Spleen (tissue), 11 donors: ENCODE measurements at regions not wholly inside any gene's neighbourhood (a gene's known extent, or its start where the extent isn't known, plus 50 kb on each side); places are given as distances from the start of the nearest gene placed in this dataset.

Source experiments
- DNase-seq: peaks from one replicate; pipeline ENCODE4 v3.0.0-alpha.2; 2020
- H3K27ac ChIP-seq, 8 donors: fragments of 200-600 bp; sonication (generic) in 7 of 8; 1 replicate in 4 of 8; 2 replicates in 4 of 8; pipeline versions ENCODE4 v1.5.0 to v1.8.0; 2016 to 2021; ENCODE audit warnings: inconsistent platforms in 4 of 8, mild to moderate bottlenecking in 4 of 8, moderate library complexity in 1 of 8
- H3K27me3 ChIP-seq, 7 donors: fragments of 200-600 bp; sonication (generic) in 6 of 7; replicated peaks in 1 of 7; 1 replicate in 4 of 7; 2 replicates in 3 of 7; pipeline versions ENCODE4 v1.5.0 to v1.8.0; 2016 to 2021; ENCODE audit warnings: inconsistent platforms in 3 of 7, mild to moderate bottlenecking in 1 of 7
- H3K36me3 ChIP-seq, 6 donors: fragments of 200-600 bp; sonication (generic) in 5 of 6; 1 replicate in 4 of 6; 2 replicates in 2 of 6; pipeline versions ENCODE4 v1.5.0 to v1.8.0; 2016 to 2021; ENCODE audit warnings: inconsistent platforms in 2 of 6
- H3K4me1 ChIP-seq, 6 donors: fragments of 200-600 bp; sonication (generic) in 5 of 6; 1 replicate in 3 of 6; 2 replicates in 3 of 6; pipeline versions ENCODE4 v1.5.0 to v1.8.0; 2016 to 2021; ENCODE audit warnings: inconsistent platforms in 3 of 6
- H3K4me3 ChIP-seq, 8 donors: fragments of 200-600 bp; sonication (generic) in 7 of 8; 1 replicate in 4 of 8; 2 replicates in 4 of 8; pipeline versions ENCODE4 v1.5.0 to v1.8.0; 2016 to 2021; ENCODE audit warnings: inconsistent platforms in 4 of 8, mild to moderate bottlenecking in 4 of 8, moderate library complexity in 2 of 8
- H3K9me3 ChIP-seq, 8 donors: fragments of 200-600 bp; sonication (generic) in 7 of 8; 1 replicate in 4 of 8; 2 replicates in 4 of 8; pipeline versions ENCODE4 v1.5.0 to v1.8.0; 2016 to 2021; ENCODE audit warnings: inconsistent platforms in 4 of 8
- CTCF ChIP-seq, 11 experiments: fragments of 200-600 bp in 7 of 11; fragments of 450-650 bp in 4 of 11; sonication (generic) in 4 of 11; IDR thresholded peaks in 8 of 11; conservative IDR thresholded peaks in 3 of 11; 1 replicate in 7 of 11; 2 replicates in 4 of 11; pipeline versions ENCODE4 v1.4.0 to v1.8.0; 2016 to 2021; ENCODE audit warnings: antibody characterized with exemption in 11 of 11, inconsistent platforms in 4 of 11, mild to moderate bottlenecking in 1 of 11
- POLR2A ChIP-seq, 3 donors: fragments of 450-650 bp; IDR thresholded peaks; one replicate each; pipeline ENCODE4 v1.5.1; 2017; ENCODE audit warnings: antibody characterized with exemption in 3 of 3, mild to moderate bottlenecking in 1 of 3
- POLR2AphosphoS5 ChIP-seq, 3 donors: sonication (generic); formaldehyde crosslinking; IDR thresholded peaks; one replicate each; pipeline ENCODE4 v1.5.1; 2017; ENCODE audit warnings: antibody characterized with exemption in 3 of 3
- WGBS, 5 donors: extraction: QIAGEN DNeasy Blood & Tissue Kit in 3 of 5; methylation state at CpG; one replicate each; pipeline versions ENCODE4 v1.1.5 to v1.1.7; 2013 to 2018; 5-methylcytosine and 5-hydroxymethylcytosine counted together
- intact Hi-C: fragments of 100-400 bp; cut with DNase I; formaldehyde crosslinking; loops from one replicate; pipeline ENCODE4 v1.15.0; 2023; ENCODE audit warnings: low total_unique reads
- donor health status: healthy with polysubstance abuse.
- donor health status: DM: no; HTN: no; CAD: no; lungs with moderate emphysema.
- donor health status: DM: no; HTN: no; CAD: no.
- donor health status: Bipolar disorder and iron deficiency.
- donor health status: healthy.
- donor health status: DM: no; HTN: no; CAD: no.
- donor health status: DM: yes; HTN: yes; CAD: no.

DNA sequence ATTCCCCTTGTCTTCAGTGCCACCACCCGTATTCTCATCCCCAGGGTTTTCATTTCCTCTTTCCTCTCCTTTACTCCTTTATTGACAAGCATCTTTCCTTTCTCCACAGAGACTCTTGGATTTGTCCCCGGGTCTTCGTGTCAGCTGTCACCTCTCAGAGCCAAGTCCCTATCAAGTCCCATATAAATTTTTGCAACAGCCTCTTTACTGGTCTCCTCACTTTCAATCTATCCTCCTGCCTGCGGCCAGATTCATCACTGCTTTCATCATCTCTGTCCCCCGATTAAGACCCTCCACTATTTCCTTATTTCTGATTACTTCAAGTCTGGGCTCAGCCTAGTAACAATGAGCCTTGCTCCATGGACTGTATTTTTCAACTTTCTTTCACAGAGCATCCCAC, 113.8 kb downstream of the CTAGE1 start:
- Histone ChIP-seq H3K9me3 (no peaks in the 10 kb centered on the region), H3K27me3 (no peaks in the 10 kb centered on the region), H3K27ac (no peak overlapping the region), H3K4me3 (no peak overlapping the region), H3K36me3 (no peaks in the 10 kb centered on the region), H3K4me1 (no peaks in the 10 kb centered on the region)
- 82 to 93% (median 87%) methylated on average over 5 of the region's 5 CpGs for WGBS, 5 donors
- TF ChIP-seq POLR2AphosphoS5 (IDR thresholded peaks at IDR 0.05) (no peak), POLR2A (IDR thresholded peaks at IDR 0.05) (no peak), CTCF (IDR thresholded peaks at IDR 0.05 in 8 of 11, conservative IDR thresholded peaks at IDR 0.05 in 3 of 11) (no peak)
- intact Hi-C loops = no loop called here
- DNase-seq = no peak

DNA sequence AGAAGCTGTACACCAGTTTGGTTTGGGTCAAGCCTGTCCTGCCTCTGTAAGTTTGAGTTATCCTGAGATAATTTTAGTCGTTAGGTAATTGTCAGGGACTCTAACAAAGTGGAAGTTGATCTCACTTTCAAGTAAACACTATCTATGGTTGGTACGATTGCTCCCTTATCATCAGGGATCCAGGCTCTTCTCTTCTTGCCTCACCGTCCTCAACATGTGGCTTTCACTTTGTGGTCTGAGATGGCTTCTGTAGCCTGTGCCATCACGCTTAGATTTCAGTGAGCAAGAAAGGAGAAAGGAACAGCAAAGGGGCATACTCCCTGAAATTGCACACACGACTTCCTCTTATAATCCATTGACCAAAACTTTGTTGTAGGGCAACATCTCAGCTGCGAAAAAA, 115.6 kb downstream of the CTAGE1 start:
- Histone ChIP-seq H3K4me3 (peak overlapping the region in 2 of 8 donors; percentile 2 to 7), H3K36me3 (no peaks in the 10 kb centered on the region), H3K9me3 (no peaks in the 10 kb centered on the region), H3K27ac (peak overlapping the region in 4 of 8 donors; percentile 11 to 46 (median 24)), H3K4me1 (no peaks in the 10 kb centered on the region), H3K27me3 (no peaks in the 10 kb centered on the region)
- intact Hi-C loops = no loop called here
- DNase-seq = no peak
- TF ChIP-seq CTCF (IDR thresholded peaks at IDR 0.05 in 8 of 11, conservative IDR thresholded peaks at IDR 0.05 in 3 of 11) (no peak), POLR2AphosphoS5 (IDR thresholded peaks at IDR 0.05) (no peak), POLR2A (IDR thresholded peaks at IDR 0.05) (no peak)
- WGBS, 5 donors = 35 to 63% (median 43%) methylated on average over 6 of the region's 6 CpGs

GRCh38 chr18:22300665-22301636, 116.8 kb downstream of the CTAGE1 start:
- intact Hi-C loops = no loop called here
- H3K4me3 ChIP-seq = peak overlapping the region in 1 of 8 donors; percentile 2
- H3K9me3 ChIP-seq = no peaks in the 10 kb centered on the region
- no peaks in the 10 kb centered on the region for H3K36me3 ChIP-seq
- TF ChIP-seq POLR2A (IDR thresholded peaks at IDR 0.05) (no peak), POLR2AphosphoS5 (IDR thresholded peaks at IDR 0.05) (no peak)
- 49 to 65% (median 55%) methylated on average over 10 of the region's 10 CpGs for WGBS, 5 donors
- H3K27me3 ChIP-seq = no peaks in the 10 kb centered on the region
- H3K4me1 ChIP-seq = no peaks in the 10 kb centered on the region
- DNase-seq = no peak
- peak overlapping the region in 4 of 8 donors; percentile 6 to 28 (median 15) for H3K27ac ChIP-seq

DNA sequence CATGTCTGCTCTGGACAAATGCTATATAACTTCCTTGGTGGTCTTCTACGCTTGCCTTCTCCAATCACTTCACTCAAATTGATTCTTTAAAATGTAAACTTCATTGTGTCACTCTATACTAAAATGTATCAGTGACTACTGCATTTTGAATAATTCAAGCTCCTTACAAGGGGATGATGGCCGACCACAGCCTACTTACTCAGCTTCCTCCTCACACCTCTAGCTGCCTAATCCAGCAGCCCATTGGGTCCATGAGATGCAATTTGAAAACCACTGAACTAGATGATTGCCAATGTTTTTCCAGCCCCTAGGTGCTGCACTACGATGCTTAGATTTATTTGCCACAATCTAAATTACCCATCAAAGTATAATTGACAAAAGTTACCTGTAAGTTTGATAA, 120.7 kb downstream of the CTAGE1 start:
- intact Hi-C loops = no loop called here

More for the DNA sequence above, 120.7 kb downstream of the CTAGE1 start:
- Histone ChIP-seq H3K27ac (no peak overlapping the region), H3K27me3 (no peaks in the 10 kb centered on the region), H3K4me3 (no peak overlapping the region), H3K4me1 (no peaks in the 10 kb centered on the region), H3K36me3 (no peaks in the 10 kb centered on the region), H3K9me3 (no peaks in the 10 kb centered on the region)
- no peak for TF ChIP-seq POLR2A (IDR thresholded peaks at IDR 0.05)
- no peak for TF ChIP-seq POLR2AphosphoS5 (IDR thresholded peaks at IDR 0.05)
- no peak for TF ChIP-seq CTCF (IDR thresholded peaks at IDR 0.05 in 8 of 11, conservative IDR thresholded peaks at IDR 0.05 in 3 of 11)
- no peak for DNase-seq
- WGBS, 5 donors = 82 to 91% (median 86%) methylated on average over 3 of the region's 3 CpGs
